ENCODE measurements at regions not wholly inside any gene's neighbourhood (a gene's known extent, or its start where the extent isn't known, plus 50 kb on each side); places are given as distances from the start of the nearest gene placed in this dataset.

DNA sequence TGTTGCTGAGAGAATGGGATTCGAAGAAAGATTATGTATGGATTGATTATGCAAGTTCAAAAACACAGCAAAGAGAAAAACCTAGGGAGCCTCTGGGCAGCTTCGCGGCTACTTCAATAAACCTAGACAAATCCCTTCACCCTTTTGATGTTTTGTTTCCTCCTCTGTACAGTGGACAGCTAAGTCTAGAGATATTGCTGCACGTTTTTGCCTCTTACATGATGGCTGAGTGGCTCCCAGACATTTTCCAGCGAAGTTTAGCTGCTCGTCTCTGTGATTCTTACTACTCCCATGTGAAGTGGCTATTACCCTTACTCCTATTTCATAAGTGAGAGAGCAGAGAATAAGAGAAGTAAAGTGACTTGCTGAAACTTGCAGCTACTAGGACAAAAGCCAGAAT, 695.0 kb upstream of the GRM7 start:
- TF ChIP-seq, protein P1, sequence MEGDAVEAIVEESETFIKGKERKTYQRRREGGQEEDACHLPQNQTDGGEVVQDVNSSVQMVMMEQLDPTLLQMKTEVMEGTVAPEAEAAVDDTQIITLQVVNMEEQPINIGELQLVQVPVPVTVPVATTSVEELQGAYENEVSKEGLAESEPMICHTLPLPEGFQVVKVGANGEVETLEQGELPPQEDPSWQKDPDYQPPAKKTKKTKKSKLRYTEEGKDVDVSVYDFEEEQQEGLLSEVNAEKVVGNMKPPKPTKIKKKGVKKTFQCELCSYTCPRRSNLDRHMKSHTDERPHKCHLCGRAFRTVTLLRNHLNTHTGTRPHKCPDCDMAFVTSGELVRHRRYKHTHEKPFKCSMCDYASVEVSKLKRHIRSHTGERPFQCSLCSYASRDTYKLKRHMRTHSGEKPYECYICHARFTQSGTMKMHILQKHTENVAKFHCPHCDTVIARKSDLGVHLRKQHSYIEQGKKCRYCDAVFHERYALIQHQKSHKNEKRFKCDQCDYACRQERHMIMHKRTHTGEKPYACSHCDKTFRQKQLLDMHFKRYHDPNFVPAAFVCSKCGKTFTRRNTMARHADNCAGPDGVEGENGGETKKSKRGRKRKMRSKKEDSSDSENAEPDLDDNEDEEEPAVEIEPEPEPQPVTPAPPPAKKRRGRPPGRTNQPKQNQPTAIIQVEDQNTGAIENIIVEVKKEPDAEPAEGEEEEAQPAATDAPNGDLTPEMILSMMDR (IDR thresholded peaks at IDR 0.05) = no peak
- TF ChIP-seq EP300 (IDR thresholded peaks at IDR 0.05) = no peak
